Hepatocyte (in vitro differentiated cells): ENCODE measurements at regions not wholly inside any gene's neighbourhood (a gene's known extent, or its start where the extent isn't known, plus 50 kb on each side); places are given as distances from the start of the nearest gene placed in this dataset.

ENCODE experiments used
- DNase-seq: peaks from one replicate; pipeline ENCODE4 v3.0.0-alpha.2; 2016; ENCODE audit warnings: low spot score
- H2AFZ ChIP-seq: fragments of 200-600 bp; sonication (generic); 2 replicates; pipeline ENCODE4 v1.6.0; 2016; ENCODE audit warnings: antibody characterized with exemption, mild to moderate bottlenecking
- H3K27ac ChIP-seq: fragments of 200-600 bp; sonication (generic); 2 replicates; pipeline ENCODE4 v1.5.1; 2016; ENCODE audit warnings: mild to moderate bottlenecking
- H3K27me3 ChIP-seq: fragments of 200-600 bp; sonication (generic); 2 replicates; pipeline ENCODE4 v1.6.1; 2016
- H3K36me3 ChIP-seq: fragments of 200-600 bp; sonication (generic); replicated peaks from 2 replicates; pipeline ENCODE4 v1.5.1; 2016; ENCODE audit warnings: low read depth; ENCODE audit not compliant: insufficient read depth
- H3K4me1 ChIP-seq: fragments of 200-600 bp; sonication (generic); 2 replicates; pipeline ENCODE4 v1.5.1; 2016; ENCODE audit warnings: mild to moderate bottlenecking, moderate library complexity; ENCODE audit not compliant: insufficient read depth
- H3K4me2 ChIP-seq: fragments of 200-600 bp; sonication (generic); 2 replicates; pipeline ENCODE4 v1.6.0; 2016
- H3K4me3 ChIP-seq: fragments of 200-600 bp; sonication (generic); 2 replicates; pipeline ENCODE4 v1.5.1; 2016; ENCODE audit warnings: mild to moderate bottlenecking
- H3K79me2 ChIP-seq: fragments of 200-600 bp; sonication (generic); 2 replicates; pipeline ENCODE4 v1.6.0; 2017; ENCODE audit warnings: mild to moderate bottlenecking
- H3K9me2 ChIP-seq: fragments of 200-600 bp; sonication (generic); replicated peaks from 2 replicates; pipeline ENCODE4 v1.6.0; 2017; ENCODE audit warnings: mild to moderate bottlenecking; ENCODE audit not compliant: insufficient read depth
- H3K9me3 ChIP-seq: fragments of 200-600 bp; sonication (generic); 2 replicates; pipeline ENCODE4 v1.5.1; 2016; ENCODE audit warnings: low read depth, mild to moderate bottlenecking
- H4K20me1 ChIP-seq: fragments of 200-600 bp; sonication (generic); 2 replicates; pipeline ENCODE4 v1.6.0; 2016; ENCODE audit warnings: mild to moderate bottlenecking; ENCODE audit not compliant: insufficient read depth, poor library complexity, severe bottlenecking
- CTCF ChIP-seq: fragments of 200-600 bp; sonication (generic); IDR thresholded peaks from 2 replicates; pipeline ENCODE4 v1.5.1; 2016; ENCODE audit warnings: antibody characterized with exemption, mild to moderate bottlenecking; ENCODE audit not compliant: poor library complexity
- EZH2 ChIP-seq: fragments of 200-600 bp; sonication (generic); IDR thresholded peaks from 2 replicates; pipeline ENCODE4 v1.6.1; 2016; ENCODE audit warnings: antibody characterized with exemption, mild to moderate bottlenecking, borderline replicate concordance
- EZH2phosphoT487 ChIP-seq: fragments of 200-600 bp; sonication (generic); IDR thresholded peaks from one replicate; pipeline ENCODE4 v1.6.1; 2018; ENCODE audit warnings: antibody characterized with exemption, mild to moderate bottlenecking, low read depth, moderate library complexity; ENCODE audit not compliant: unreplicated experiment, severe bottlenecking
- WGBS: methylation state at CpG from one replicate; pipeline ENCODE4 v1.1.6; 2016; ENCODE audit warnings: low lambda C conversion rate; ENCODE audit errors: missing lambda C conversion rate; 5-methylcytosine and 5-hydroxymethylcytosine counted together

- WGBS, result 88% methylated on average over 9 of the region's 9 CpGs
- H3K79me2 ChIP-seq, result no peaks in the 10 kb centered on the region
- no peak overlapping the region for H2AFZ ChIP-seq
- H3K4me2 ChIP-seq, result no peak overlapping the region
- no peaks in the 10 kb centered on the region for H3K4me1 ChIP-seq
- DNase-seq, result no peak
- H3K36me3 ChIP-seq, result no peaks in the 10 kb centered on the region
- H3K9me3 ChIP-seq, result no peaks in the 10 kb centered on the region
- no peaks in the 10 kb centered on the region for H3K27me3 ChIP-seq
- no peak overlapping the region for H3K27ac ChIP-seq
- H4K20me1 ChIP-seq, result no peaks in the 10 kb centered on the region
- H3K9me2 ChIP-seq, result no peaks in the 10 kb centered on the region
- no peak for TF ChIP-seq CTCF
- TF ChIP-seq EZH2, result no peak
- no peak for TF ChIP-seq EZH2phosphoT487
- H3K4me3 ChIP-seq, result no peak overlapping the region
Measured at GRCh38 chr2:15720561-15721307, 129.1 kb downstream of the DDX1 start.

GRCh38 chr2:15721411-15722067 lies 129.9 kb downstream of the DDX1 start:
- H2AFZ ChIP-seq, result no peak overlapping the region
- no peaks in the 10 kb centered on the region for H3K9me2 ChIP-seq
- H3K36me3 ChIP-seq, result no peaks in the 10 kb centered on the region
- no peaks in the 10 kb centered on the region for H3K27me3 ChIP-seq
- no peak overlapping the region for H3K4me3 ChIP-seq
- H3K27ac ChIP-seq, result no peak overlapping the region
- no peak overlapping the region for H3K4me2 ChIP-seq
- no peak for DNase-seq
- WGBS, result 64% methylated on average over 10 of the region's 10 CpGs
- H3K79me2 ChIP-seq, result no peaks in the 10 kb centered on the region
- no peaks in the 10 kb centered on the region for H3K4me1 ChIP-seq
- H3K9me3 ChIP-seq, result no peaks in the 10 kb centered on the region
- TF ChIP-seq EZH2phosphoT487 (no peak), EZH2 (no peak), CTCF (no peak)
- H4K20me1 ChIP-seq, result no peaks in the 10 kb centered on the region

- 97% methylated on average over 3 of the region's 3 CpGs for WGBS
Measured at GRCh38 chr2:15722980-15723379, 131.3 kb downstream of the DDX1 start.

More at GRCh38 chr2:15722980-15723379, 131.3 kb downstream of the DDX1 start:
- Histone ChIP-seq H3K27ac (no peak overlapping the region), H3K9me2 (no peaks in the 10 kb centered on the region), H3K4me1 (no peaks in the 10 kb centered on the region), H4K20me1 (no peaks in the 10 kb centered on the region), H3K9me3 (no peaks in the 10 kb centered on the region), H3K36me3 (no peaks in the 10 kb centered on the region), H3K79me2 (no peaks in the 10 kb centered on the region), H2AFZ (no peak overlapping the region), H3K4me2 (no peak overlapping the region), H3K4me3 (no peak overlapping the region), H3K27me3 (no peaks in the 10 kb centered on the region)
- DNase-seq, result no peak
- TF ChIP-seq CTCF (no peak), EZH2 (no peak), EZH2phosphoT487 (no peak)
